HG03521 (cell line): ENCODE measurements at regions not wholly inside any gene's neighbourhood (a gene's known extent, or its start where the extent isn't known, plus 50 kb on each side); places are given as distances from the start of the nearest gene placed in this dataset.
"Not testable (repeated sequence)": the region's sequence is repeated elsewhere in the genome, so short reads cannot be mapped to it uniquely, and the experiment has no call there.

Source experiments
- ATAC-seq: cut with Tn5 transposase; IDR thresholded peaks from one replicate; pipeline ENCODE4 v1.9.1; 2021; ENCODE audit warnings: mild to moderate bottlenecking, moderate library complexity; ENCODE audit not compliant: unreplicated experiment

GRCh38 chr17:71842986-71843385, 277.8 kb upstream of the SOX9 start:
- ATAC-seq: no peak

DNA sequence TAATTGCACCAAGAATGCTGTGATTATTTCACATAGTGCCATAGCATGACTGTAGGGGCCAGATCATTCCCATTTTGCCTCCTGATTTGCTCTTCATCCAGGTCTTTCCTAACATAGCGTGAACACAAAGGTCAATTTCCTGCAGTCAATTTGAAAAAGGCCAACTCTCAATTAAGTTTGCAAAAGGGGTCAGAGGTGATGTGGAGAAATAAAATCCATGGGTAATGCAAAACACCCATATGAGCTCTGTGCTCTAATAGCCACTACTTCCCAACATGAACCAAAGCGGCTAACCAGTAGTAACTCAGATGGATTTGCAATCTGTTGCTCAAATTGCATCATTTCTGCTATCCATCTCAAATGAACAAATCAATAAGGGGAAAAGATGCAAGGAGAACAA, 275.5 kb upstream of the SOX9 start:
- ATAC-seq: no peak

DNA sequence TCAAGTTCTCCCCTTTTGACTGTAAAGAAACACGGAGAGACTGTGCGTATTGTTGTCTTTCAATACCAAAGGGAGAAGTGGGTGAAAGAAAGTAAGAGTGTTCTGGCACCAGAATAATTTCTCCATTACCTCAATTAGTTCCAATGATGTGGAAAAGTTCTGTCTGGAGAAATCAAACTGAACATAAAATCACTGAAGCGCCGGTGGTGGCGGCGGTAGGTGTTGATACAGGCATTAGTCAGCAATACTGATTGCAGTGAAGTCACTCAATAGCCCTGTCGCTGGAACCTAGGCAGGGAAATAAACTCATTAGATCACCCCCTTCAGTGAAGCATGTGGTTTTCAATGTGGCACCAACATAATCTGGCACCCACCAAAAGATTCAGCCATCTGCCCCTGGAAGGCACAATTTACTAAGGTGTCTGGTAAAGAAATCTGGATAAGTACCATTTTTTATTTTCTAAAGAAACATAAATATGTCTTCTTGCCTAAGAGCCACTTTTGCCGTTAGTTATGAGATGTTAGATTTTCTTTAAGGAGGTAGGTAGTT, 274.2 kb upstream of the SOX9 start:
- ATAC-seq: no peak

GRCh38 chr17:71849783-71850768, 270.7 kb upstream of the SOX9 start:
- ATAC-seq: no peak

DNA sequence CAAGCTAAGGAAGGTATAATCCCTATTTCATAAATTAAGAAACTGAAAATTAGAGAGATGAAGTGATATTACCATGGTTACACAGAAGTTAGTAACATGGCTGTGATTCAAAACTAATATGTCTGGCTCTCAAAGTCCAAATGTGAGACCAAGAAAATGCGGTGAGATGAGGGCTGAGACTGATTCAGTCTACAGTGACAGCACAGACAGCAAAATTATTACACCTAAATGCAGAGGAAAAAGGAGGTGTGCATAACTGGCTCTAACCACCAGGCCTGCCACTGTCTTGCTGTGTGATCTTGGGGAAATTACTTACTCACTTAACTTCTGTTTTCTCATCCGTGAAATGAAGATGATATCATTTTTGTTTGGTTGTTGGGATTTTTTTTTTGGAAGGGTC, 270.0 kb upstream of the SOX9 start:
- ATAC-seq: no peak

DNA sequence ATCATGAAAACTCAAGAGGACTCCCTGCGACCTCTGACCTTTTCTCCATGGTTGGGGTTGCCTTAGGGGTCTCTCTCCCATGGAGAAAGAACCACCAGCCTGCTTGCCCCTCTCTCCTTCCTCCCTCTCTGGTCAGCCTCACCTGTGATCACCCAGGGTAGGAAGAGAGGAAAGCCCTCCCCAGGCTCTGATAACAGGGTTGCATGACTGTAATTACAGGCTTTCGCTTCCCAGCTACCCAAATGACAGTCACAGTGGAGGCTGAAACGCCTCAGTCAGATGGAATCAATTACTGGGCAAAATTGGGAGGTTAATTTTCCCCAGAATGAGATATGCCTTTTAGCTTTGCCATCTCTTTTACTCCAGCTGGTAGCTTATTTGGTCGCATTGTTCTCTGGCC, 265.8 kb upstream of the SOX9 start:
- no peak for ATAC-seq

DNA sequence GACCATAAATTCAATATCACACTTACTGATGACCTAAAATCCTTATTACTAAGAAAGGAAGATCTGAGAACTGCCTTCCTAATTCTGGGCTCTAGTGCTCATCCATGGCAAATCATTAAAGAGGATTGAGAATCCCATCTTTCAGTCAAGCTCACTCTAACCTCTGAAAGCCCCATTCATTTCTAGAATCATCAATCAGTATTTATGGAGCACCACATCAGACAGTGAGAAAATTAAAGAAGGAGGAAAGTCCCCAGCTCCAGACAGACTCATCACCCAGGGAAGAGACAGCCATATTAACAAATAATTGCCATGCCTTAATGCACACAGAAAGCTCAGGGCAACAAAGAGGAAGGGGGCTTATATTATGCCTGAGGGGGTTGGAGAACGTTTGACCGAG, 256.1 kb upstream of the SOX9 start:
- no peak for ATAC-seq

- ATAC-seq: no peak
Measured at GRCh38 chr17:71866095-71866494, 254.7 kb upstream of the SOX9 start.

DNA sequence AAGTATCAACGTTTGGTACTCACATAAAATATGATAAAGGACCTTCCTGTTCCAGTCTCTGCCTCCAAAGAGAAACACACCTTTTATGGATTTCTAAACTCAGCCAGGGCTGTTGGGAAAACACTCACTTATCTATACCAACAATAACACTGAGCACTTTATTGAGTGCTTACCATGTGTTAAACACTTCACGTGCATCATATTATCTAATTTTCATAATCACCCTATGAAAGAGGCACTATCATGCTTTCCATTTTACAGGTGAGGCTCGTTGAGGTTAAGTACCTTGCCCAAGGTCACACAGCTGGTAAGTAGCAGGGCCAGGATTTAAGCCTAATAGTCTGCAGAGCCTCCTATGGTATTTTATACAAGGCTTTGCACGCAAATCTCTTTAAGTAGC, 251.5 kb upstream of the SOX9 start:
- no peak for ATAC-seq

DNA sequence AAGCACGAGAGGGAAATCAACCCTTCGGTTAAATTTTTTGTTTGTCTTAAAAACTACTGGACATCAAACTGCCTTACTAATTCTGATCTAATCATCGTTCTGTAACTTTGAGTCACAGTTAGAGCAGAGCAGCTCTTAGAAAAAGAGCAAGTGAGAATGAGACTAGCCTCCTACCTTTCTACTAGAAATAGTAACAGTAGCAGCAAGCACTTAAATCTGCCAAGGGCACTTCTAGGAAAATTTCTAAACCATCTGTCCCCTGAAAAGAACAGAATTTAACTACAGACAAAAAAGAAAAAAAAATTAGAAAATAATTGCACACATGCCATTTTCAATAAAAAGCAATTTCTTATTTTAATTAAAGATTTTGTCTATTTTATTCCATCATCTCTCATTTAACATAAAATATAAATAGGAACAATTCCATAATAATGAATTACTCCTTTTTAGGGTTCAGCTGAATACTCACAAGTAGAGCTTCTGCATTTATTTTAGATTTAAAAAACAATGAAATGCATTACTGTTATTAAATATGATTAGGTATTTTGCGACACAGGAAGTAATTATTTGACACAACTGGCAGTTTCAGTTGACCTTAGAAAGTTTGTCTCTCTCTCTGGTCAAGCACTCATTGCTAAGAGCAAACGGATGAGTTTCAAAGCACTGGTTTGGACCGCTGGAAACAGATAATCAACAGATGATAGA, 250.8 kb upstream of the SOX9 start:
- ATAC-seq: no peak

DNA sequence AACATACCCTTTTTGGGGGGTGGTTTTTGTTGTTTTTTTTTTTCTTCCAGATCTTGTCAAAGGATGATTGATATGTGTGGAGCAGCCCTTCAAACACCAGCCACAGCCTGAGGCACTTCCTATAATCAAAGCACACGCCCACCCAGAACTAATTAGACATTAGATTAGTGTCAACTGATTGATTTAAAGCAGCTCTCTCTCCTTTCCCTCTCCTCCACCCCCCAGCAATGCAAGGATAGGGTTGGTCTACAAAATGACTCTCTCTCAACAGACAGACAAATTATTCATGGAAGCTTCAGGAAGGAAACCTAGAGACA, 250.3 kb upstream of the SOX9 start:
- no peak for ATAC-seq

- ATAC-seq: no peak
Measured at GRCh38 chr17:71872843-71873485, 247.9 kb upstream of the SOX9 start.

DNA sequence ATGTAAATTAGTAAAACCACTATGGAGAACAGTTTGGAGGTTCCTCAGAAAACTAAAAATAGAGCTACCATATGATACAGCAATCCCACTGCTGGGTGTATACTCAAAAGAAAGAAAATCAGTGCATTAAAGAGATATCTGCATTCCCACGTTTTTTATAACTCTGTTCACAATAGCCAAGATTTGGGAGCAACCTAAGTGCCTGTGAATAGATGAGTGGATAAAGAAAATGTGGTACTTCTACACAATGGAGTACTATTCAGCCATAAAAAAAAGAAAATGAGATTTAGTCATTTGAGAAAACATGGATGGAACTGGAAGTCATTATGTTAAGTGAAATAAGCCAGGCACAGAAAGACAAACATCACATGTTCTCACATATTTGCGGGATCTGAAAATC, 246.0 kb upstream of the SOX9 start:
- not testable (repeated sequence) for ATAC-seq

GRCh38 chr17:71878271-71878670, 242.5 kb upstream of the SOX9 start:
- no peak for ATAC-seq

DNA sequence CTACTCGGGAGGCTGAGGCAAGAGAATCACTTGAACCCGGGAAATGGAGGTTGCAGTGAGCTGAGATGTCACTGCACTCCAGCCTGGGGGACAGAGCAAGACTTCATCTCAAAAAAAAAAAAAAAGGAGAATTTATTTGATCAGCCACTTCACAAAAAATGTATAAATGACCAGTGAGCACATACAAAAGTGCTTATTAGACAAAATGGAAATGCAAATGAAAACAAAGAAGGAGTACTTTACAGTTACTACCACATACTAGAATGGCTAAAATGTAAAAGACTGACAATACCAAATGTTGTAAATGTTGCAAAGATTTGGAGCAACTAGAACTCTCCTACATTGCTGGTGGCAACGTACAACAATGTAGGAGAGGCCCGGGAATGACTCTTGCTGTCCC, 241.8 kb upstream of the SOX9 start:
- no peak for ATAC-seq

GRCh38 chr17:71881041-71881440, 239.8 kb upstream of the SOX9 start:
- ATAC-seq: no peak

GRCh38 chr17:71881581-71881980, 239.2 kb upstream of the SOX9 start:
- ATAC-seq: no peak

GRCh38 chr17:71883258-71883657, 237.6 kb upstream of the SOX9 start:
- no peak for ATAC-seq

DNA sequence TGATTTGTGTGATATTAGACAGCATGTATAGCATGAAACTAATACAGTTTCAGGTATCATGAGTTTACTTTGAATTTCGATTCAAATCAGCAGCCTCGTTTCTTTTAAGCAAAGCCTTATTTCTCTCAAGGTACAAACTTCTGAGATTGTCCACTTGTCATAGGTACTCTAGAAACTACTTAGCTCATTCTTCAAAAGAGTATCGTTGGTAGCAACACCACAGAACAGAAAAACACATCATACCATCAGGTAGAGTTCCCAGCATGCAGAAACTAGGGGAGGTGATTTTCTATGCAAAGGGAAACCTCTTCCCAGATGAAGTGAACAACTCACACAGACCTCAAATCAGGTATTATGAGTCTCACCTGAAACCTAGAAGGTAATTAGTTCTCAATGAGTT, 237.0 kb upstream of the SOX9 start:
- ATAC-seq: no peak

DNA sequence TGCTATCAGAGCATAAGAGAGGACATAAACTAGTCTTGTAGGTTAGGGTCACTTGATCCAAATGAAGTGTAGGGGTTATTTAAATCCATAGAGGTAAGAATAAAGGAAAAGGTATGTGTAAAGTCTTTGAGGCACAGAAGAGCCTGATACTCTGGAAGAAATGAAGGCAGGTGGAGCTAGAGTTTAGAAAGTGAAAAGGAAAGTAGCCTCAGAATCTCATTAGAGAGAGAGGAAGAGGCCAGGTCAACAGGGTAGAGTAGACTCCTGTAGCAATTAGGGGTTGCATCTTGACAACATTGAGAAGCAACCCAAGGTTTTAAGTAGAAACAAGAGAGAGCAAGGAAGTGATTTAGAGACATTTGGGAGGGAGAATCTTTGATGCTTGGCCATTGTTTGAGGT, 235.2 kb upstream of the SOX9 start:
- no peak for ATAC-seq

DNA sequence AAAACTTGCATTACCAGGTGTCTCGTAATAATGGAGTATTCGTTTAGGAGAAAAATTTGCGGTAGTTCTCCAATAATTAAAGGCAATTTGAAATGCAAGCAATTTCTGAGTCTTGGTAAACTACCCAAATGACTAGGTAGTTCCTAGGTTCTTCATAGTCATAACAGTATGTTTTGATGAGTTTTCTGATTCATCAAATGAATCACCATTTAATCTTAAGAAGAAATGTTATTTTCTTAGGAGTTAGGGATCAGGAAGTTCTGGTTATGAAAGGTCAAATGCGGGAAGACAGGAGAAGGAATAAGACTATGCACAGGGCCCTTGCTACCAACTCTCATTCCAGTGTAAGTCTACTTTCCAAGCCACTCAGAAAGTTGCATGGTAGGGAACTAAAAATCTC, 221.5 kb upstream of the SOX9 start:
- ATAC-seq: no peak
